IPS-18a (cell line): ENCODE measurements at regions not wholly inside any gene's neighbourhood (a gene's known extent, or its start where the extent isn't known, plus 50 kb on each side); places are given as distances from the start of the nearest gene placed in this dataset.

Experiments
- H3K27ac ChIP-seq: one replicate; pipeline ENCODE4 v1.5.1; 2013; ENCODE audit warnings: low read length
- H3K27me3 ChIP-seq: one replicate; pipeline ENCODE4 v1.6.1; 2013; ENCODE audit warnings: mild to moderate bottlenecking, low read length; ENCODE audit not compliant: control insufficient read depth, insufficient read depth
- H3K36me3 ChIP-seq: one replicate; pipeline ENCODE4 v1.6.1; 2013; ENCODE audit warnings: low read depth, low read length; ENCODE audit not compliant: control insufficient read depth
- H3K4me1 ChIP-seq: one replicate; pipeline ENCODE4 v1.6.1; 2013; ENCODE audit warnings: low read depth, low read length; ENCODE audit not compliant: control insufficient read depth
- H3K4me3 ChIP-seq: one replicate; pipeline ENCODE4 v1.5.1; 2013; ENCODE audit warnings: low read length
- H3K9ac ChIP-seq: one replicate; pipeline ENCODE4 v1.6.1; 2013; ENCODE audit warnings: mild to moderate bottlenecking, low read length, moderate library complexity
- H3K9me3 ChIP-seq: one replicate; pipeline ENCODE4 v1.6.1; 2013; ENCODE audit warnings: low read depth, low read length; ENCODE audit not compliant: control insufficient read depth

GRCh38 chr3:31364711-31365110, 168.0 kb upstream of the STT3B start:
- Histone ChIP-seq H3K36me3 (no peaks in the 10 kb centered on the region), H3K9me3 (no peaks in the 10 kb centered on the region), H3K27ac (no peak overlapping the region), H3K4me3 (no peak overlapping the region), H3K27me3 (no peaks in the 10 kb centered on the region), H3K9ac (no peak overlapping the region), H3K4me1 (peaks cover 8% of the 10 kb centered on the region)

DNA sequence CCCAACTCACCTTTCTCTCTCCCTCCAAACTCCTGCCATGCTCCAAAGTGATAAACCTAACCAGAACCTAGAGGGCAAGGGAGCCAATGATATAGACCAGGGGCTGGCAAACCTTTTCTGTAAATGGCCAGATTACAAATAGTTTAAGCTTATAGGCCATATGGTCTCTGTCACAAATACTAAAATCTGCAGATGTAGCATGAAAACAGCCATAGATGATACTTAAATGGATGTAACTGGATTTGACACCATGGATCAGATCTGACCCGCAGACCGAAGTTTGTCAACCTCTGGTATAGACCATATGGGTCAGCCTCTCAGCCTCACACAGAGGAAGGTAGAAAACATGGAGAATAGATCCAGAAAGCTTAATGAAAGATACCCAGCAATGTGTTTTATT, 165.2 kb upstream of the STT3B start:
- Histone ChIP-seq H3K9ac (no peak overlapping the region), H3K4me3 (no peak overlapping the region), H3K9me3 (no peaks in the 10 kb centered on the region)

GRCh38 chr3:31369637-31370379, 162.9 kb upstream of the STT3B start:
- no peak overlapping the region for H3K27ac ChIP-seq
- H3K27me3 ChIP-seq, result no peaks in the 10 kb centered on the region

More for the DNA sequence above, 165.2 kb upstream of the STT3B start:
- Histone ChIP-seq H3K36me3 (no peaks in the 10 kb centered on the region), H3K4me1 (no peaks in the 10 kb centered on the region), H3K27ac (no peak overlapping the region), H3K27me3 (no peaks in the 10 kb centered on the region)

DNA sequence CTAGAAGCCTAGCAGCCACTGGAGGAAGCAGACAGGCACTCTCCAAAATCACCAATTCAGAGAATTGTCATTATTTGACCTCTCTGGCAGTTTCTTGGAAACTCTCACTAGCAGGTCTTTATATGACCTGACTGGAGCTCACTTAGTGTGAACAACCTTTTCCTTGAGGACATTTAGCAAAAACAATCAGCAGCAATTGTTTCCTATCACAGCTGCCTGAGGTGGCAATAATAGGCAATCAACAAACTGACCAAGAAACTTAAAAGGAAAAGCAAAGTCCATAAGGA, 162.4 kb upstream of the STT3B start:
- Histone ChIP-seq H3K27me3 (no peaks in the 10 kb centered on the region), H3K27ac (no peak overlapping the region), H3K4me3 (no peak overlapping the region), H3K36me3 (no peaks in the 10 kb centered on the region), H3K9me3 (no peaks in the 10 kb centered on the region), H3K9ac (no peak overlapping the region), H3K4me1 (no peaks in the 10 kb centered on the region)

More at GRCh38 chr3:31369637-31370379, 162.9 kb upstream of the STT3B start:
- no peak overlapping the region for H3K4me3 ChIP-seq
- H3K4me1 ChIP-seq, result no peaks in the 10 kb centered on the region
- no peaks in the 10 kb centered on the region for H3K9me3 ChIP-seq
- no peaks in the 10 kb centered on the region for H3K36me3 ChIP-seq
- no peak overlapping the region for H3K9ac ChIP-seq

- Histone ChIP-seq H3K4me3 (no peak overlapping the region), H3K27me3 (no peaks in the 10 kb centered on the region), H3K9me3 (no peaks in the 10 kb centered on the region), H3K4me1 (no peaks in the 10 kb centered on the region), H3K36me3 (no peaks in the 10 kb centered on the region), H3K27ac (no peak overlapping the region), H3K9ac (no peak overlapping the region)
Measured at GRCh38 chr3:31370681-31371080, 162.0 kb upstream of the STT3B start.

- no peaks in the 10 kb centered on the region for H3K36me3 ChIP-seq
- H3K4me3 ChIP-seq, result no peak overlapping the region
- H3K27ac ChIP-seq, result no peak overlapping the region
- H3K4me1 ChIP-seq, result no peaks in the 10 kb centered on the region
- no peaks in the 10 kb centered on the region for H3K27me3 ChIP-seq
- no peaks in the 10 kb centered on the region for H3K9me3 ChIP-seq
- no peak overlapping the region for H3K9ac ChIP-seq
Measured at GRCh38 chr3:31371484-31372177, 161.1 kb upstream of the STT3B start.

DNA sequence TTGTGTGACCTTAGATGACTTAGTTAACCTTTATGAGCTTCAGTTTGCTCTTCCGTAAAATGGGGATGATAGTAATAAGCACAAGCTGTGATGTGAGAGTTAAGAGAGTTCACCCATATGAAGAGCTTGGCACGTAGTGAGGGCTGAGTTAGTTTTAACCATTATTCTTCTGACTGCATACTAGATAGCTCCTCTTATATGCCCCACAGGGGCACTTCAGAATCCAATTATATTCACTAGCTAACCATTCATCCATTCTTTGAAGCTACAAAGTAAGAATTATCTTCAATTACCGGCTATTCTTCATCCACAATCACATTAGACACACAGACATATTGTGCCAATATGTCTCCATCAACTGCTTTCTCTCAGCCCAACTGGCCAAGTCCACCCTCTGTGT, 159.0 kb upstream of the STT3B start:
- no peak overlapping the region for H3K4me3 ChIP-seq
- no peaks in the 10 kb centered on the region for H3K36me3 ChIP-seq
- no peak overlapping the region for H3K27ac ChIP-seq
- H3K9ac ChIP-seq, result no peak overlapping the region
- H3K27me3 ChIP-seq, result no peaks in the 10 kb centered on the region
- no peaks in the 10 kb centered on the region for H3K9me3 ChIP-seq
- no peaks in the 10 kb centered on the region for H3K4me1 ChIP-seq

DNA sequence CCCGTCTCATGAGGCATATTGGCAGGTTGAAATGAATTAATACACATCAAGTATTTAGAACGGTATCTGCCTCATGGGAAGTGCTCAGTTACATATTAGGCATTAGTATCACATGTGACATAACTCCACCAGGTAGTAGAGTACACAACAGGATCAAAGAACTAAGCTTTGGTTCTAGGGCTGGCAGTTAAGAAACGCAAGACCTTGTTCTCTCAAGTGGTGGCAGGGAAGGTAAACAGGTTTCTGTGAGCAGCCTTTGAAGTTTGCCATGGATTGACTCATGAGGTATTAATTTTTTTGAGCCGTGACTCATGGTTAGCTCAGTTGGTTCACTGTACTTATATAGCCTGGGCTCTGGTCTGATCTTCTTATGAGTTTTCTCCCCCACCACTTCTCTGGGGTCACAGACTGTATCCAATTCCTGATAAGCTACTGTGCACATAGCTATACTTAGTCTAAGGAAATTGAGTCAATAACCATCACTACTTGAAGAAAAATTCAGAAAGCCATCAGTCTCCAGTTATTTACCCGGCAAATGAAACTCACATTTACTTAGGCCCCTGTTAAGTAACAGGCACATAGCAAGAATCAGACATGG, 155.6 kb upstream of the STT3B start:
- H3K27me3 ChIP-seq, result no peaks in the 10 kb centered on the region
- H3K36me3 ChIP-seq, result no peaks in the 10 kb centered on the region
- no peak overlapping the region for H3K27ac ChIP-seq
- no peaks in the 10 kb centered on the region for H3K4me1 ChIP-seq
- no peak overlapping the region for H3K4me3 ChIP-seq
- H3K9ac ChIP-seq, result no peak overlapping the region
- no peaks in the 10 kb centered on the region for H3K9me3 ChIP-seq

- no peaks in the 10 kb centered on the region for H3K27me3 ChIP-seq
- H3K36me3 ChIP-seq, result no peaks in the 10 kb centered on the region
- H3K9ac ChIP-seq, result no peak overlapping the region
- no peak overlapping the region for H3K4me3 ChIP-seq
- H3K9me3 ChIP-seq, result no peaks in the 10 kb centered on the region
- H3K4me1 ChIP-seq, result no peaks in the 10 kb centered on the region
- no peak overlapping the region for H3K27ac ChIP-seq
Measured at GRCh38 chr3:31378231-31378630, 154.5 kb upstream of the STT3B start.

- no peak overlapping the region for H3K4me3 ChIP-seq
- H3K9ac ChIP-seq, result no peak overlapping the region
- no peaks in the 10 kb centered on the region for H3K9me3 ChIP-seq
- H3K4me1 ChIP-seq, result no peaks in the 10 kb centered on the region
- H3K27ac ChIP-seq, result no peak overlapping the region
- H3K27me3 ChIP-seq, result no peaks in the 10 kb centered on the region
- no peaks in the 10 kb centered on the region for H3K36me3 ChIP-seq
Measured at GRCh38 chr3:31379598-31379997, 153.1 kb upstream of the STT3B start.

- H3K27ac ChIP-seq, result no peak overlapping the region
- no peaks in the 10 kb centered on the region for H3K27me3 ChIP-seq
- no peaks in the 10 kb centered on the region for H3K9me3 ChIP-seq
- no peaks in the 10 kb centered on the region for H3K4me1 ChIP-seq
- no peak overlapping the region for H3K9ac ChIP-seq
- no peaks in the 10 kb centered on the region for H3K36me3 ChIP-seq
- H3K4me3 ChIP-seq, result no peak overlapping the region
Measured at GRCh38 chr3:31382856-31383255, 149.9 kb upstream of the STT3B start.

DNA sequence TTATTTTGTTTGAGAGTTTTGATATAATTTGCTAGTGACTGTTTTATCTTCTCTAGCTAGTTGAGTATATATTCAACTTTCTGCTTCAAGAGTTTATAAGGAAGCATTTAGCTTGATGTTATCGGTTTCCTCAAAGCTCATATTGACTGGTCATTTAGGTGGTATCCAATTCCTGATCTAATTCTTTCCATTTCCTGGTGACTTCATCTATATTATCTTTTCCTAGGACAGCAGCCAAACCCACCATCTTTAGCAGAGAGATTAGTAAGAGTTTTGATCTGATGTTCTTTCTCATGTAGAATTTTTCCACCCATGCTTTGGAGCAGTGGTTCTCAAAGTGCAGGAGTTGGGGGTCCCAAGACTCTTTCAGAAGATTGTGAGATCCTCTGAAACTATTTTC, 148.6 kb upstream of the STT3B start:
- Histone ChIP-seq H3K27me3 (no peaks in the 10 kb centered on the region), H3K36me3 (no peaks in the 10 kb centered on the region), H3K4me3 (no peak overlapping the region), H3K4me1 (no peaks in the 10 kb centered on the region), H3K9me3 (no peaks in the 10 kb centered on the region), H3K9ac (no peak overlapping the region), H3K27ac (no peak overlapping the region)
